GM20000 (cell line): ENCODE measurements at regions not wholly inside any gene's neighbourhood (a gene's known extent, or its start where the extent isn't known, plus 50 kb on each side); places are given as distances from the start of the nearest gene placed in this dataset.
A peak's percentile ranks its signal among the peaks of the same experiment; 100 is the strongest.
"Not testable (repeated sequence)": the region's sequence is repeated elsewhere in the genome, so short reads cannot be mapped to it uniquely, and the experiment has no call there.

Experiments
- DNase-seq: peaks from one replicate; pipeline ENCODE4 v3.0.0; 2012; ENCODE audit warnings: low spot score
- CTCF ChIP-seq: IDR thresholded peaks from 2 replicates; pipeline ENCODE4 v1.5.1; 2012; ENCODE audit warnings: mild to moderate bottlenecking, control low read depth; ENCODE audit errors: extremely low read depth, missing control alignments

DNA sequence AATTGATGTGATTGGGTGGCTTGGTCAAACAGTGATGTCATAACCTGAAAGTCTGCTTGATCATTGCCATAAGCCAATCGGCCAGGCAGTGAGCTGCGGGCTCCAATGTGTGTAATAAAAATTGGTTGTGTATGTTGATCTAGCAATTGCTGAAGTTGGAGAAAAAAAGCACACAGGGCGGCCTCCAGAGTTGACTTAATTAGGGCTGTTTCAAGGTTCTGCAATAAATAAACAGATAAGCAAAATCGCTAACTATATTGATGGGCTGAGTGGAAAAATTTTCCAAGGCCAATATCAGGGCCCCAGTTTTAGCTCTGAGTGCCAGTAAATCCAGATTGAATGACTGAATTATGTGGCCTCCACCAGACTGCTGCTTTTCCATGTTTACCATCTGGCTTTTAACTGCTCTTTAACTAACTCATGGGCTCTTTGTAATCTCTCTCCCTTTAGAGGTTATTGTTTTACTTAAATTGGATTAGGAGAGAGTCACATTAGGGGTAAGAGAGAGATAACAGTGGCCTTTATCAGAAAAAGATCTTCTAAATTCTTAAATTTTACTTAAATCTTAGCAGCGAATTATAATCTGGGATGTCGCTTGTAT, 160.6 kb upstream of the WDFY3 start:
- TF ChIP-seq CTCF: no peak
- no peak for DNase-seq

- DNase-seq: peak; percentile 31
- TF ChIP-seq CTCF: no peak
These were observed 161.2 kb upstream of the WDFY3 start for GRCh38 chr4:85127653-85128052.

DNA sequence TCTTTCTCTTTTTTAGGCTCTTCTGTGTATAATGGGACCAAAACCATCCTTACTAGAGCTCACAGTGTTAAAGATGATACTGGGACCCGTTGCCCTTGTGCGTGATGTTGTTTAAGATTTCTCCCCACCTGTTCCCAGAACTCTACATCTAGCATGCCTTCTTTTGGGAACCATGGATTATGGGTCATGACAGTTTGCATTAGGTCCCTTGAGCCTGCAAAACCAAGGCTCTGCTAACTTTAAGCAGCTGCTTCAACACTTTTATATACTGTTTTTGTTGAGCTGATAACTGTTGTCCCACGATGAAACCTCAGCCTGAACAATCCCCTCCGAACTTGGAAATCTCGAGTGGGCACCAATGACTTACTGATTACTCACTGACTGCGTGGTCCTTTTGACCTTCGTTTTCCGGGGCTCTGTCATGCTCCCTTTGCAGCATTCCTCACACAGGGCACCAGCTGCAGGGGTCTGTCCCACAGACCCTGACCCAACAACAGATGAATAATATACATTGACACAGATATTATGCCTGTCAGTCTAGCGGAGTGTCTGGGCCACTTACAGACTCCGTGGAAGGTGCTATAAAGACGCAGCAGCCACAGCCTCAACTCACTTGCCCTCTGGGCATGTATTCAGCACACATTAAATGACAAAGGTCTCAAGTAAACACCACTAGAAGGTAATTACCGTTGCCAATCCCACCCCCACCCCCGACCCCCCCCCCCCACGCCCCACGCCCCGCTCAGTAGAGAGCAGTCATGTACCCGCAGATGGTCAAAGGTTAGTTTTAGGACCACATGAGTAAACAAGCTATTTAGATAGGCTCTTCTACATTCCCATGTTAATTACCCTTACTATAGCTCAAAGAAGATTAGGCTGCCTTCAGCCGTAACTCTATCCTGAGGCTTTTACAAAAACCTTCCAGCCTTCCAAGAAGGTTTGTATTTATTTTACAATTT, 162.0 kb upstream of the WDFY3 start:
- TF ChIP-seq CTCF: no peak

GRCh38 chr4:85129354-85130125, 163.1 kb upstream of the WDFY3 start:
- DNase-seq: not testable (repeated sequence)

More for the DNA sequence above, 162.0 kb upstream of the WDFY3 start:
- DNase-seq: no peak

DNA sequence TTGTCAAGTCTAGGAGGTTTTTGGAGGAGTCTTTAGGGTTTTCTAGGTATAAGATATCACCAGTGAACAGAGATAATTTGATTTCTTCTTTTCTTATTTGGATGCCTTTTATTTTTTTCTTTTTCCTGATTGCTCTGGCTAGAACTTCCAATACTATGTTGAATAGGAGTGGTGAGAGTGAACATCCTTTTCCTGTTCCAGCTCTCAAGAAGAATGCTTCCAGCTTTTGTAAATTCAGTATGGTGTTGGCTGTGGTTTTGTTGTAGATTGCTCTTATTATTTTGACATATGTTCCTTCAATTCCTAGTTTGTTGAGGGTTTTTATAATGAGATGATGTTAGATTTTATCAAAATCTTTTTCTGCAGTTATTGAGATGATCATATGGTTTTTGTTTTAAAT, 165.6 kb upstream of the WDFY3 start:
- TF ChIP-seq CTCF: no peak
- no peak for DNase-seq

DNA sequence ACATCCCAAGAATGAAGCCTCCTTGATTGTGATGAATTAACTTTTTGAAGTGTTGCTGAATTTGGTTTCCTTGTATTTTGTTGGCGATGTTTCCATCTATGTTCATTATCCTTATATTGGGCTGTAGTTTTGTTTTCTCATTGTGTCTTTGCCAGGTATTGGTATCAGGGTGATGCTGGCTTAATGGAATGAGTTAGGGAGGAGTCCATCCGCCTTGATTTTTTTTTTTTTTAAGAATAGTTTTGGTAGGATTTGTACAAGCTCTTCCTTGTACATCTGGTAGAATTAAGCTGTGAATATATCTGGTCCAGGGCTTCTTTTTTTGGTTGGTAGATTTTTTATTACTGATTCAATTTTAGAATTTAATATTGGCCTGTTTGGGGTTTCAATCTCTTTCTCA, 166.1 kb upstream of the WDFY3 start:
- no peak for TF ChIP-seq CTCF
- DNase-seq: no peak

- not testable (repeated sequence) for DNase-seq
These were observed 173.3 kb upstream of the WDFY3 start for GRCh38 chr4:85139749-85140148.

DNA sequence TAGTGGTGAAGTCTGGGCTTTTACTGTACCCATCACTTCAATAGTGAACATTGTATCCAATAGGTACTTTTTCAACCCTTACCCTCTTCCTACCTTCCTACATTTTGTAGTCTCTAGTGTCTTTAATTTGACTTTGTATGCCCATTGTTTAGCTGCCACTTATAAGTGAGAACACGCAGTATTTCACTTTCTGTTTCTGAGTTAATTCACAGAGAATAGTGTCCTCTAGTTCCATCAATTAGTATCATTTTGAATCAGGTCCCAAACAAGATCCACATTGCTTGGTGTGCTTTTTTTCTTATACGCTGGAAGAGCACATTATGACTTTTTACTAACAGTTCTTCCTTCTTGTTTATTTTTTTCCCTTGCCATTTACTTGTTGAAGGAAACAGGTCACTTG, 176.0 kb upstream of the WDFY3 start:
- TF ChIP-seq CTCF: no peak
- no peak for DNase-seq
